Spleen (tissue), 11 donors: ENCODE measurements at regions not wholly inside any gene's neighbourhood (a gene's known extent, or its start where the extent isn't known, plus 50 kb on each side); places are given as distances from the start of the nearest gene placed in this dataset.
"Not testable (repeated sequence)": the region's sequence is repeated elsewhere in the genome, so short reads cannot be mapped to it uniquely, and the experiment has no call there.

Experiments used
- DNase-seq: peaks from one replicate; pipeline ENCODE4 v3.0.0-alpha.2; 2020
- H3K27ac ChIP-seq, 8 donors: fragments of 200-600 bp; sonication (generic) in 7 of 8; 1 replicate in 4 of 8; 2 replicates in 4 of 8; pipeline versions ENCODE4 v1.5.0 to v1.8.0; 2016 to 2021; ENCODE audit warnings: inconsistent platforms in 4 of 8, mild to moderate bottlenecking in 4 of 8, moderate library complexity in 1 of 8
- H3K27me3 ChIP-seq, 7 donors: fragments of 200-600 bp; sonication (generic) in 6 of 7; replicated peaks in 1 of 7; 1 replicate in 4 of 7; 2 replicates in 3 of 7; pipeline versions ENCODE4 v1.5.0 to v1.8.0; 2016 to 2021; ENCODE audit warnings: inconsistent platforms in 3 of 7, mild to moderate bottlenecking in 1 of 7
- H3K36me3 ChIP-seq, 6 donors: fragments of 200-600 bp; sonication (generic) in 5 of 6; 1 replicate in 4 of 6; 2 replicates in 2 of 6; pipeline versions ENCODE4 v1.5.0 to v1.8.0; 2016 to 2021; ENCODE audit warnings: inconsistent platforms in 2 of 6
- H3K4me1 ChIP-seq, 6 donors: fragments of 200-600 bp; sonication (generic) in 5 of 6; 1 replicate in 3 of 6; 2 replicates in 3 of 6; pipeline versions ENCODE4 v1.5.0 to v1.8.0; 2016 to 2021; ENCODE audit warnings: inconsistent platforms in 3 of 6
- H3K4me3 ChIP-seq, 8 donors: fragments of 200-600 bp; sonication (generic) in 7 of 8; 1 replicate in 4 of 8; 2 replicates in 4 of 8; pipeline versions ENCODE4 v1.5.0 to v1.8.0; 2016 to 2021; ENCODE audit warnings: inconsistent platforms in 4 of 8, mild to moderate bottlenecking in 4 of 8, moderate library complexity in 2 of 8
- H3K9me3 ChIP-seq, 8 donors: fragments of 200-600 bp; sonication (generic) in 7 of 8; 1 replicate in 4 of 8; 2 replicates in 4 of 8; pipeline versions ENCODE4 v1.5.0 to v1.8.0; 2016 to 2021; ENCODE audit warnings: inconsistent platforms in 4 of 8
- POLR2A ChIP-seq, 3 donors: fragments of 450-650 bp; IDR thresholded peaks; one replicate each; pipeline ENCODE4 v1.5.1; 2017; ENCODE audit warnings: antibody characterized with exemption in 3 of 3, mild to moderate bottlenecking in 1 of 3
- POLR2AphosphoS5 ChIP-seq, 3 donors: sonication (generic); formaldehyde crosslinking; IDR thresholded peaks; one replicate each; pipeline ENCODE4 v1.5.1; 2017; ENCODE audit warnings: antibody characterized with exemption in 3 of 3
- WGBS, 5 donors: extraction: QIAGEN DNeasy Blood & Tissue Kit in 3 of 5; methylation state at CpG; one replicate each; pipeline versions ENCODE4 v1.1.5 to v1.1.7; 2013 to 2018; 5-methylcytosine and 5-hydroxymethylcytosine counted together
- intact Hi-C: fragments of 100-400 bp; cut with DNase I; formaldehyde crosslinking; loops from one replicate; pipeline ENCODE4 v1.15.0; 2023; ENCODE audit warnings: low total_unique reads
- TF ChIP-seq, protein P1 (sequence below), 11 experiments: fragments of 200-600 bp in 7 of 11; fragments of 450-650 bp in 4 of 11; sonication (generic) in 4 of 11; IDR thresholded peaks in 8 of 11; conservative IDR thresholded peaks in 3 of 11; 1 replicate in 7 of 11; 2 replicates in 4 of 11; pipeline versions ENCODE4 v1.4.0 to v1.8.0; 2016 to 2021; ENCODE audit warnings: antibody characterized with exemption in 11 of 11, inconsistent platforms in 4 of 11, mild to moderate bottlenecking in 1 of 11
- donor health status: healthy with polysubstance abuse.
- donor health status: DM: no; HTN: no; CAD: no; lungs with moderate emphysema.
- donor health status: DM: no; HTN: no; CAD: no.
- donor health status: Bipolar disorder and iron deficiency.
- donor health status: healthy.
- donor health status: DM: no; HTN: no; CAD: no.
- donor health status: DM: yes; HTN: yes; CAD: no.

- 57 to 69% (median 58%) methylated on average over 2 of the region's 2 CpGs for WGBS, 5 donors
- Histone ChIP-seq H3K4me3 (no peak overlapping the region), H3K36me3 (no peaks in the 10 kb centered on the region), H3K27ac (no peak overlapping the region), H3K27me3 (no peaks in the 10 kb centered on the region), H3K9me3 (peaks cover 0 to 6% (median 3%) of the 10 kb centered on the region in 8 donors), H3K4me1 (no peaks in the 10 kb centered on the region)
- TF ChIP-seq POLR2A (IDR thresholded peaks at IDR 0.05) (no peak), POLR2AphosphoS5 (IDR thresholded peaks at IDR 0.05) (no peak)
- TF ChIP-seq, protein P1, sequence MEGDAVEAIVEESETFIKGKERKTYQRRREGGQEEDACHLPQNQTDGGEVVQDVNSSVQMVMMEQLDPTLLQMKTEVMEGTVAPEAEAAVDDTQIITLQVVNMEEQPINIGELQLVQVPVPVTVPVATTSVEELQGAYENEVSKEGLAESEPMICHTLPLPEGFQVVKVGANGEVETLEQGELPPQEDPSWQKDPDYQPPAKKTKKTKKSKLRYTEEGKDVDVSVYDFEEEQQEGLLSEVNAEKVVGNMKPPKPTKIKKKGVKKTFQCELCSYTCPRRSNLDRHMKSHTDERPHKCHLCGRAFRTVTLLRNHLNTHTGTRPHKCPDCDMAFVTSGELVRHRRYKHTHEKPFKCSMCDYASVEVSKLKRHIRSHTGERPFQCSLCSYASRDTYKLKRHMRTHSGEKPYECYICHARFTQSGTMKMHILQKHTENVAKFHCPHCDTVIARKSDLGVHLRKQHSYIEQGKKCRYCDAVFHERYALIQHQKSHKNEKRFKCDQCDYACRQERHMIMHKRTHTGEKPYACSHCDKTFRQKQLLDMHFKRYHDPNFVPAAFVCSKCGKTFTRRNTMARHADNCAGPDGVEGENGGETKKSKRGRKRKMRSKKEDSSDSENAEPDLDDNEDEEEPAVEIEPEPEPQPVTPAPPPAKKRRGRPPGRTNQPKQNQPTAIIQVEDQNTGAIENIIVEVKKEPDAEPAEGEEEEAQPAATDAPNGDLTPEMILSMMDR (IDR thresholded peaks at IDR 0.05 in 8 of 11, conservative IDR thresholded peaks at IDR 0.05 in 3 of 11), result no peak
- intact Hi-C loops, result no loop called here
- DNase-seq, result no peak
Observed at GRCh38 chr7:16261100-16261499, 160.2 kb downstream of the CRPPA start.

DNA sequence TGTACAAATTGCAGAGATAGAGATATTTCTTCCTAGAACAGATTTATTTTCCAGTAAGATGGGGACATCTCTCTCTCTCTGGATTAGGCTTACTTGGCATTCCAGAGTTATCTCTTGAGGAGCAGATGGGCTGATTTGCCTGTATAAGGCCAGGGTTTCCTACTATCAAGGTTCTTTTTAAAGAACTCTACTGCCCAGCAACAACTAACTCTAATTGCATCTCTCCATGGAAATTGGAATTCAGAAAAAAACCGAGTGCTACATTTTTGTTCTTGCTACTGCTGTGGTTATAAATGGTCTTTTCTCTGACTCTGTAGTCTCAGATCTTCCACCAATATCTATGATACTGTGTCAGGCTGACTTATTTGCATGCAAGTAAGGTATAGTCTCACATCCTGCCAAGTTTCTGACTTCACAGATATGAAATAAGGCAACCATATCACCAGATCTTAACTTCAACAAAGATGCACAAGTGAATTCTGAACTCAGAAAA, 161.1 kb downstream of the CRPPA start:
- Histone ChIP-seq H3K4me3 (no peak overlapping the region), H3K9me3 (peaks cover 0 to 13% (median 8%) of the 10 kb centered on the region in 8 donors), H3K27ac (no peak overlapping the region), H3K36me3 (no peaks in the 10 kb centered on the region), H3K27me3 (no peaks in the 10 kb centered on the region), H3K4me1 (no peaks in the 10 kb centered on the region)
- intact Hi-C loops, result no loop called here
- TF ChIP-seq POLR2A (IDR thresholded peaks at IDR 0.05) (no peak), POLR2AphosphoS5 (IDR thresholded peaks at IDR 0.05) (no peak)
- TF ChIP-seq, protein P1 (IDR thresholded peaks at IDR 0.05 in 8 of 11, conservative IDR thresholded peaks at IDR 0.05 in 3 of 11), result no peak
- DNase-seq, result no peak
- WGBS, 5 donors, result 59 to 89% (median 63%) methylated on average over 1 of the region's 1 CpG

DNA sequence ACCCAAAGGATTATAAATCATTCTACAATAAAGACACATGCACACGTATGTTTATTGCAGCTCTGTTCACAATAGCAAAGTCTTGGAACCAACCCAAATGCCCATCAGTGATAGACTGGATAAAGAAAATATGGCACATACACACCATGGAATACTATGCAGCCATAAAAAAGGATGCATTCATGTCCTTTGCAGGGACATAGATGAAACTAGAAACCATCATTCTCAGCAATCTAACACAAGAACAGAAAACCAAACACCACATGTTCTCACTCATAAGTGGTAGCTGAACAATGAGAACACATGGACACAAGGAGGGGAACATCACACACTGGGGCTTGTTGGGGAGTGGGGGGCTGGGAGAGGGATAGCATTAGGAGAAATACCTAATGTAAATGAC, 164.9 kb downstream of the CRPPA start:
- H3K27ac ChIP-seq, H3K4me3 ChIP-seq, DNase-seq, intact Hi-C loops, H3K36me3 ChIP-seq, H3K4me1 ChIP-seq, H3K27me3 ChIP-seq: not testable (repeated sequence)
- WGBS, 5 donors, result 86 to 100% (median 94%) methylated on average over 1 of the region's 1 CpG
- H3K9me3 ChIP-seq, result peaks cover 0 to 13% (median 8%) of the 10 kb centered on the region in 8 donors

DNA sequence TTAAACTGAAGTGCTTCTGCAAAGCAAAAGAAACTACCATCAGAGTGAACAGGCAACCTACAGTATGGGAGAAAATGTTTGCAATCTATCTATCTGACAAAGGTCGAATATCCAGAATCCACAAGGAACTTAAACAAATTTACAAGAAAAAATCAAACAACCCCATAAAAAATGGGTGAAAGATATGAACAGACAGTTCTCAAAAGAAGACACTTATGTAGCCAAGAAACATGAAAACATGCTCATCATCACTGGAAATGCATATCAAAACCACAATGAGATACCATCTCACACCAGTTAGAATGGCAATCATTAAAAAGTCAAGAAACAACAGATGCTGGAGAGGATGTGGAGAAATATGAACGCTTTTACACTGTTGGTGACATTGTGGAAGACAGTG, 165.4 kb downstream of the CRPPA start:
- intact Hi-C loops, H3K27me3 ChIP-seq, H3K4me1 ChIP-seq, DNase-seq, H3K4me3 ChIP-seq, H3K27ac ChIP-seq, H3K36me3 ChIP-seq: not testable (repeated sequence)
- peaks cover 0 to 13% (median 8%) of the 10 kb centered on the region in 8 donors for H3K9me3 ChIP-seq
- WGBS, 5 donors, result 85 to 93% (median 88%) methylated on average over 2 of the region's 2 CpGs

DNA sequence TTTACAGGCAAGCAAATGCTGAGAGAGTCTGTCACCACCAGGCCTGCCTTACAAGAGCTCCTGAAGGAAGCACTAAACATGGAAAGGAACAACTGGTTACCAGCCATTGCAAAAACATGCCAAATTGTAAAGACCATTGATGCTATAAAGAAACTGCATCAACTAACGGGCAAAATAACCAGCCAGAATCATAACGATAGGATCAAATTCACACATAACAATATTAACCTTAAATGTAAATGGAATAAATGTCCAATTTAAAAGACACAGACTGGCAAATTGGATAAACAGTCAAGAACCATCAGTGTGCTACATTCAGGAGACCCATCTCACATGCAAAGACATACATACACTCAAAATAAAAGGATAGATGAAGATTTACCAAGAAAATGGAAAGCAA, 170.7 kb downstream of the CRPPA start:
- H3K27me3 ChIP-seq, H3K36me3 ChIP-seq, DNase-seq, H3K4me1 ChIP-seq, intact Hi-C loops, H3K4me3 ChIP-seq, H3K27ac ChIP-seq: not testable (repeated sequence)
- peaks cover 0 to 10% (median under 1%) of the 10 kb centered on the region in 8 donors for H3K9me3 ChIP-seq
- WGBS, 5 donors, result 89 to 97% (median 95%) methylated on average over 2 of the region's 2 CpGs

GRCh38 chr7:16249204-16249603, 172.1 kb downstream of the CRPPA start:
- peak; percentile 51 for DNase-seq
- H3K9me3 ChIP-seq, intact Hi-C loops, H3K27ac ChIP-seq, H3K36me3 ChIP-seq, H3K27me3 ChIP-seq, H3K4me3 ChIP-seq, H3K4me1 ChIP-seq: not testable (repeated sequence)
- WGBS, 5 donors, result 82 to 98% (median 93%) methylated on average over 5 to 7 of the region's 7 CpGs

DNA sequence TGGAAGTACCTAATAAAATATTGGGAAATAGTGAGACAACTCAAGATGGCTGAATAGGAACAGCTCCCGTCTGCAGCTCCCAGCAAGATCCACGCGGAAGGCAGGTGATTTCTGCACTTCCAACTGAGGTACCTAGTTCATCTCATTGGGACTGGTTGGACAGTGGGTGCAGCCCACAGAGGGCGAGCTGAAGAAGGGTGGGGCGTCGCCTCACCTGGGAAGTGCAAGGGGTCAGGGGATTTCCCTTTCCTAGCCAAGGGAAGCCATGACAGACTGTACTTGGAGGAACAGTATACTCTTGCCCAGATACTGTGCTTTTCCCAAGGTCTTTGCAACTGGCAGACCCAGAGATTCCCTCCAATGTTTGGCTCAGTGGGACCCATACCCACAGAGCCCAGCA, 172.8 kb downstream of the CRPPA start:
- H3K9me3 ChIP-seq, DNase-seq, H3K4me3 ChIP-seq, intact Hi-C loops, H3K4me1 ChIP-seq, H3K27ac ChIP-seq, H3K36me3 ChIP-seq, H3K27me3 ChIP-seq: not testable (repeated sequence)
- WGBS, 5 donors, result 89 to 97% (median 93%) methylated on average over 6 of the region's 6 CpGs
